Kidney (tissue), 13 donors: ENCODE measurements at regions not wholly inside any gene's neighbourhood (a gene's known extent, or its start where the extent isn't known, plus 50 kb on each side); places are given as distances from the start of the nearest gene placed in this dataset.

Experiments used
- DNase-seq, 5 donors: peaks; one replicate each; pipeline ENCODE4 v3.0.0-alpha.2; 2013 to 2020
- FAIRE-seq: peaks from 2 replicates; lab custom pipeline; 2012; peaks lifted over from hg19 to GRCh38; lab: Jason Lieb, UNC
- H3K27ac ChIP-seq, 2 donors: one replicate each; pipeline ENCODE4 v1.7.0; 2013; ENCODE audit warnings: low read depth in 2 of 2, low read length in 2 of 2, inconsistent platforms in 1 of 2
- H3K27me3 ChIP-seq: one replicate; pipeline ENCODE4 v1.7.1; 2013; ENCODE audit warnings: low read length, inconsistent platforms; ENCODE audit not compliant: control insufficient read depth, insufficient read depth
- H3K36me3 ChIP-seq, 3 donors: one replicate each; pipeline versions ENCODE4 v1.7.0 to v1.7.1; 2013; ENCODE audit warnings: low read length in 3 of 3, control low read depth in 1 of 3, inconsistent platforms in 1 of 3; ENCODE audit not compliant: insufficient read depth in 3 of 3, control insufficient read depth in 2 of 3
- H3K4me1 ChIP-seq, 3 donors: one replicate each; pipeline versions ENCODE4 v1.7.0 to v1.7.1; 2013; ENCODE audit warnings: low read length in 3 of 3, inconsistent platforms in 1 of 3, low read depth in 1 of 3; ENCODE audit not compliant: control insufficient read depth in 2 of 3, insufficient read depth in 2 of 3
- H3K4me3 ChIP-seq, 3 donors: one replicate each; pipeline versions ENCODE4 v1.7.0 to v1.8.1; 2013; ENCODE audit warnings: low read length in 3 of 3, control low read depth in 1 of 3, inconsistent platforms in 1 of 3
- H3K9ac ChIP-seq, 3 donors: one replicate each; pipeline versions ENCODE4 v1.7.0 to v1.7.1; 2013; ENCODE audit warnings: low read length in 3 of 3, control low read depth in 1 of 3, inconsistent platforms in 1 of 3
- H3K9me3 ChIP-seq, 3 donors: one replicate each; pipeline versions ENCODE4 v1.7.0 to v1.7.1; 2013; ENCODE audit warnings: low read length in 3 of 3, control low read depth in 1 of 3, inconsistent platforms in 1 of 3; ENCODE audit not compliant: control insufficient read depth in 2 of 3, insufficient read depth in 1 of 3
- CTCF ChIP-seq: IDR thresholded peaks from 3 replicates; pipeline ENCODE4 v1.5.1; 2012; ENCODE audit warnings: mild to moderate bottlenecking, moderate library complexity, borderline replicate concordance; ENCODE audit not compliant: insufficient read depth; ENCODE audit errors: extremely low read depth
- intact Hi-C: fragments of 100-400 bp; cut with DNase I; formaldehyde crosslinking; loops from one replicate; pipeline ENCODE4 v1.11.1; 2022
- donor health status: control.
- donor health status: control.
- donor health status: control.
- donor health status: control.
- donor health status: control.
- donor health status: DM: yes; HTN: yes; CAD: no.
- donor health status: Normal renal cell carcinoma (clear cell type).

GRCh38 chr10:128304271-128304670 lies 178.0 kb upstream of the MKI67 start:
- intact Hi-C loops, result no loop called here
- Histone ChIP-seq H3K4me3 (no peak overlapping the region), H3K36me3 (no peaks in the 10 kb centered on the region), H3K9me3 (peaks cover 0 to 5% (median 0%) of the 10 kb centered on the region in 3 donors), H3K27ac (no peak overlapping the region), H3K9ac (no peak overlapping the region), H3K27me3 (no peaks in the 10 kb centered on the region), H3K4me1 (no peaks in the 10 kb centered on the region)
- no peak for TF ChIP-seq CTCF
- DNase-seq, result no peak
- no peak for FAIRE-seq

- TF ChIP-seq CTCF, result no peak
- H3K9me3 ChIP-seq, result peaks cover 0 to 5% (median 0%) of the 10 kb centered on the region in 3 donors
- intact Hi-C loops, result no loop called here
- H3K27ac ChIP-seq, result no peak overlapping the region
- H3K4me3 ChIP-seq, result no peak overlapping the region
- DNase-seq (peak in 1 of 5 donors; percentile 6), FAIRE-seq (no peak)
- no peak overlapping the region for H3K9ac ChIP-seq
- no peaks in the 10 kb centered on the region for H3K4me1 ChIP-seq
- no peaks in the 10 kb centered on the region for H3K27me3 ChIP-seq
- no peaks in the 10 kb centered on the region for H3K36me3 ChIP-seq
Measured at GRCh38 chr10:128305601-128306345, 179.6 kb upstream of the MKI67 start.

GRCh38 chr10:128306535-128306934 lies 180.3 kb upstream of the MKI67 start:
- DNase-seq, result peak in 1 of 5 donors; percentile 9
- Histone ChIP-seq H3K4me3 (no peak overlapping the region), H3K36me3 (no peaks in the 10 kb centered on the region), H3K9me3 (peaks cover 0 to 5% (median 0%) of the 10 kb centered on the region in 3 donors), H3K9ac (no peak overlapping the region), H3K27me3 (no peaks in the 10 kb centered on the region), H3K27ac (no peak overlapping the region), H3K4me1 (no peaks in the 10 kb centered on the region)
- FAIRE-seq, result no peak
- intact Hi-C loops, result no loop called here
- TF ChIP-seq CTCF, result no peak

GRCh38 chr10:128306966-128307365 lies 180.7 kb upstream of the MKI67 start:
- intact Hi-C loops, result no loop called here
- FAIRE-seq, result no peak
- Histone ChIP-seq H3K27ac (no peak overlapping the region), H3K4me1 (no peaks in the 10 kb centered on the region), H3K36me3 (no peaks in the 10 kb centered on the region), H3K4me3 (no peak overlapping the region), H3K9me3 (peaks cover 0 to under 1% (median 0%) of the 10 kb centered on the region in 3 donors), H3K9ac (no peak overlapping the region), H3K27me3 (no peaks in the 10 kb centered on the region)
- peak in 1 of 5 donors; percentile 3 for DNase-seq
- no peak for TF ChIP-seq CTCF
